ENCODE measurements at regions not wholly inside any gene's neighbourhood (a gene's known extent, or its start where the extent isn't known, plus 50 kb on each side); places are given as distances from the start of the nearest gene placed in this dataset.

DNA sequence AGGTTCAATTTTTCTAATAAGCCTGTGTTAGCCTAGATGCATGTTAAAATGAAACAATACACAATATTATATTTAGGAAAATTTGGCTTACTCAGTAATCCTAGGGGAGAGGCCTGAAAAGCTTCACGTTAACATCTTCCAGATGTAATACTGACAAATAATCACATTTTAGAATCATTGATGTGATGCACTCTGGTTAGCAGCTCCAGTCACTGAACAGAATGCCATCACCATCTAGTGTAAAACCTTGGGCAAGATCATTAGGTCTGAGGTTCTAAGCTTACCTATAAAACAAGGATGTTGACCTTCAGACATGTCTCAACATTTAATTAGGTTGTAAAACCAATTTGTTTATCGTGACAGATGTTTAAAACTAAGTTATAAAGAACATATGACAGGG, 1704.8 kb downstream of the STIM2 start:
- TF ChIP-seq, protein P1, sequence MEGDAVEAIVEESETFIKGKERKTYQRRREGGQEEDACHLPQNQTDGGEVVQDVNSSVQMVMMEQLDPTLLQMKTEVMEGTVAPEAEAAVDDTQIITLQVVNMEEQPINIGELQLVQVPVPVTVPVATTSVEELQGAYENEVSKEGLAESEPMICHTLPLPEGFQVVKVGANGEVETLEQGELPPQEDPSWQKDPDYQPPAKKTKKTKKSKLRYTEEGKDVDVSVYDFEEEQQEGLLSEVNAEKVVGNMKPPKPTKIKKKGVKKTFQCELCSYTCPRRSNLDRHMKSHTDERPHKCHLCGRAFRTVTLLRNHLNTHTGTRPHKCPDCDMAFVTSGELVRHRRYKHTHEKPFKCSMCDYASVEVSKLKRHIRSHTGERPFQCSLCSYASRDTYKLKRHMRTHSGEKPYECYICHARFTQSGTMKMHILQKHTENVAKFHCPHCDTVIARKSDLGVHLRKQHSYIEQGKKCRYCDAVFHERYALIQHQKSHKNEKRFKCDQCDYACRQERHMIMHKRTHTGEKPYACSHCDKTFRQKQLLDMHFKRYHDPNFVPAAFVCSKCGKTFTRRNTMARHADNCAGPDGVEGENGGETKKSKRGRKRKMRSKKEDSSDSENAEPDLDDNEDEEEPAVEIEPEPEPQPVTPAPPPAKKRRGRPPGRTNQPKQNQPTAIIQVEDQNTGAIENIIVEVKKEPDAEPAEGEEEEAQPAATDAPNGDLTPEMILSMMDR (IDR thresholded peaks at IDR 0.05; ENCODE audit: partially characterized antibody, unreplicated experiment) = no peak
- no peaks in the 10 kb centered on the region for H3K4me1 Mint-ChIP-seq (ENCODE audit: low read depth, unreplicated experiment)
- peaks cover 2% of the 10 kb centered on the region for H3K27me3 Mint-ChIP-seq (ENCODE audit: unreplicated experiment)
- H3K27ac Mint-ChIP-seq (ENCODE audit: unreplicated experiment) = no peak overlapping the region
- H3K9me3 Mint-ChIP-seq (ENCODE audit: unreplicated experiment) = peaks cover 11% of the 10 kb centered on the region
- H3K4me3 Mint-ChIP-seq (ENCODE audit: unreplicated experiment) = no peak overlapping the region
- H3K36me3 Mint-ChIP-seq (ENCODE audit: unreplicated experiment) = peaks cover 6% of the 10 kb centered on the region
- no peak for DNase-seq

DNA sequence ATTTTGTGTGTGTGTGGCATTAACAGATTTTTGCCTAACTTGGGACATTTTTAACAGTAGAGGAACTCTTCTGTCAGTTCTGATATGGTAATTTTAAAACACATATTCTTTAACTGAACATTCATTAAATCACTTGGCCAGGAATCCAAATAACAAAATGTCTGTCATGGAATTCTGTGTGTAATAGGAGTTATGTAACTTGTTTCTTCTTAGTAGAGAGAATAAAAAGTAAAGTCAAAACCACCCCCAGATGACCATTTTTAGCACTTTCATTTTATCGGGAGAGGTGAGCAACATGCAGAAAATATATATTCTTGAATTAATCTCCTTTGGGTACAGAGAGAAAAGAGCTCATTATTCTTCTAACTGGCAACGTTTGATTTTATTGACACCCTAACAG, 1740.3 kb downstream of the STIM2 start:
- Mint-ChIP-seq H3K9me3 (ENCODE audit: unreplicated experiment) (peaks cover 3% of the 10 kb centered on the region), H3K27ac (ENCODE audit: unreplicated experiment) (no peak overlapping the region), H3K27me3 (ENCODE audit: unreplicated experiment) (no peaks in the 10 kb centered on the region), H3K4me1 (ENCODE audit: low read depth, unreplicated experiment) (no peaks in the 10 kb centered on the region), H3K36me3 (ENCODE audit: unreplicated experiment) (no peaks in the 10 kb centered on the region), H3K4me3 (ENCODE audit: unreplicated experiment) (no peak overlapping the region)
- DNase-seq = no peak
- TF ChIP-seq, protein P1 (IDR thresholded peaks at IDR 0.05; ENCODE audit: partially characterized antibody, unreplicated experiment) = no peak

DNA sequence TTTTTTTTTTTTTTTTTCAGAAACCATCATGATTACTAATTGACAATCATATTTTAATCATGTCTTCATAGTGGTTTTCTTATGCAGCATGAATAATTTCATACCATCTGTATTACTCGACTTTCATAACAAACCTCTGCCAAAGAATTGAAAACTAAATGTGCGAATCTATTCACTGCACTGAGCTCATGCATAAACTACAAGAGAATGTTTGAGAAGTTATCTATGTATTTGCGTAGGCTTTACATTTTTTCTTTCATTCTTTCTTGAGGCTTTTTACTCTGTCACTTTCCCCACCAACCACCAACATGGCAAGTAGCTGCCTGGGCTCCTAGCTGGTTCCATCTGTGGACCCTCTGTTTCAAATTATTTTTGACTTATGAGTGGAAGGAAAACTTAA, 1761.0 kb downstream of the STIM2 start:
- TF ChIP-seq, protein P1 (IDR thresholded peaks at IDR 0.05; ENCODE audit: partially characterized antibody, unreplicated experiment) = no peak
- peaks cover 1% of the 10 kb centered on the region for H3K9me3 Mint-ChIP-seq (ENCODE audit: unreplicated experiment)
- no peak overlapping the region for H3K4me3 Mint-ChIP-seq (ENCODE audit: unreplicated experiment)
- H3K4me1 Mint-ChIP-seq (ENCODE audit: low read depth, unreplicated experiment) = peaks cover 2% of the 10 kb centered on the region
- no peak overlapping the region for H3K27ac Mint-ChIP-seq (ENCODE audit: unreplicated experiment)
- no peaks in the 10 kb centered on the region for H3K27me3 Mint-ChIP-seq (ENCODE audit: unreplicated experiment)
- no peak for DNase-seq
- no peaks in the 10 kb centered on the region for H3K36me3 Mint-ChIP-seq (ENCODE audit: unreplicated experiment)

DNA sequence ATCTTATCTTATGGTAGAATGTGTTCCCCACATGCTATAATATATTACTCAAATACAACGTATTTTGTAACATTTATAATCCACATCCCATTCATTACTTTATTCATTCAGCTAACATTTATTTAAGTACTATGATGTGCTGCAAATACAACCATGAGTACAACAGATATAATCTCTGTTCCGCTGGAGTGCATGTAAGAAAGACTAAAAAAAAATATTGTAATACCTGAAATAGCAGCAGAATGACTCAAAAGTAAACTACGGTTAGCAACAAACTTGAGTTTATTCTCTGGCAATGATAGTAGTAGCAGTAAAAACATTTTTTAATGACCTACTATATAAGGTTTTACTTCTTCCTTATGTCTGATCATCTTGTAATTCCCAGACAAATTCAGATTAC, 1776.3 kb downstream of the STIM2 start:
- Mint-ChIP-seq H3K4me1 (ENCODE audit: low read depth, unreplicated experiment) (no peaks in the 10 kb centered on the region), H3K9me3 (ENCODE audit: unreplicated experiment) (peaks cover 3% of the 10 kb centered on the region), H3K27ac (ENCODE audit: unreplicated experiment) (no peak overlapping the region), H3K27me3 (ENCODE audit: unreplicated experiment) (no peaks in the 10 kb centered on the region), H3K36me3 (ENCODE audit: unreplicated experiment) (no peaks in the 10 kb centered on the region), H3K4me3 (ENCODE audit: unreplicated experiment) (no peak overlapping the region)
- DNase-seq = no peak
- TF ChIP-seq, protein P1 (IDR thresholded peaks at IDR 0.05; ENCODE audit: partially characterized antibody, unreplicated experiment) = no peak

DNA sequence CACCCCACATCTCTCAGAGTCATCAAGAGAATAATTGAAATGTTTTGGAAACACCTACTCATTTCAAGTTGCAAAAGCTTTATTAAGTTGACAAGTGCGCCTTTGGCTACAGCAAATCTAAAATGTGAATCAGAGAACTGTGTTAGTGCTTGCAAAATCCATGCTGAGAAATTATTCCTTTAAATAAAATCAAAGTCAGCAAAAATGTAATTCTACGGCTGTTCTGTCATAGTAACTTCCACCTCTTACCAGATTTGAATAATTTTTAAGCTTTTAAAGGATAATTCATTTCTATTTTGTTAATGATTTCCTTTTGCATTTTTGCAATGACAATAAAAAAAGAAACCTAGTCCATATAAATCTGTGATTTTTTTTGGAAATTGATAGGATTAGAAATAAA, 1779.1 kb downstream of the STIM2 start:
- Mint-ChIP-seq H3K27me3 (ENCODE audit: unreplicated experiment) (no peaks in the 10 kb centered on the region), H3K27ac (ENCODE audit: unreplicated experiment) (no peak overlapping the region), H3K9me3 (ENCODE audit: unreplicated experiment) (no peaks in the 10 kb centered on the region), H3K36me3 (ENCODE audit: unreplicated experiment) (no peaks in the 10 kb centered on the region), H3K4me3 (ENCODE audit: unreplicated experiment) (no peak overlapping the region), H3K4me1 (ENCODE audit: low read depth, unreplicated experiment) (no peaks in the 10 kb centered on the region)
- TF ChIP-seq, protein P1 (IDR thresholded peaks at IDR 0.05; ENCODE audit: partially characterized antibody, unreplicated experiment) = no peak
- DNase-seq = no peak

Data from glutamatergic neuron (in vitro differentiated cells).